ENCODE measurements at regions not wholly inside any gene's neighbourhood (a gene's known extent, or its start where the extent isn't known, plus 50 kb on each side); places are given as distances from the start of the nearest gene placed in this dataset.
"Not testable (repeated sequence)": the region's sequence is repeated elsewhere in the genome, so short reads cannot be mapped to it uniquely, and the experiment has no call there.

DNA sequence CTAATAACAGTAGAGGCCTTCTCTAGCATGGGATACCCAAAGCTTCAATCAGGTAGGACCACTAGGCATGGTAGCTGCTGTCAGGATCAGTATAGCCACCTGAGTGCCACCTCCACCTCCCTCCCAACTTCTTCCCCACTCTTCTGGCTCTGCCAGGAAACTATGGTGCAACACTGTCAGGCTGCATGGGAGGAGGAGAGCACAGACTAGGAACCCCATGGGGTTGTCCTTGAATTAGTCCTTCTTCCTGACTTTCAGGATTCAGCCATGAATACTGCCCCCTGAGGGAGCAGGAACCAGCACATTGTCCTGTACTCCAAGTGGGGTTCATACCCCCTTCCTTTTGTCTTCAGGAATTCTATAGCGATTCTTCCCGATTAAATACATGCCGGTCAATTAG, 340.8 kb upstream of the ONECUT1 start:
- no peak for DNase-seq (ENCODE audit: low read depth)
- H3K4me3 ChIP-seq (ENCODE audit: low read depth, low read length): no peak overlapping the region
- no peak for TF ChIP-seq CTCF (IDR thresholded peaks at IDR 0.05; ENCODE audit: low read depth, low read length, missing control alignments)

- no peak overlapping the region for H3K4me3 ChIP-seq (ENCODE audit: low read depth, low read length)
- TF ChIP-seq CTCF (IDR thresholded peaks at IDR 0.05; ENCODE audit: low read depth, low read length, missing control alignments): no peak
- no peak for DNase-seq (ENCODE audit: low read depth)
These were observed 339.2 kb upstream of the ONECUT1 start for GRCh38 chr15:53129121-53129904.

GRCh38 chr15:53128652-53129051, 338.5 kb upstream of the ONECUT1 start:
- no peak for DNase-seq (ENCODE audit: low read depth)
- no peak for TF ChIP-seq CTCF (IDR thresholded peaks at IDR 0.05; ENCODE audit: low read depth, low read length, missing control alignments)
- no peak overlapping the region for H3K4me3 ChIP-seq (ENCODE audit: low read depth, low read length)

- H3K4me3 ChIP-seq (ENCODE audit: low read depth, low read length): no peak overlapping the region
- DNase-seq (ENCODE audit: low read depth): no peak
- no peak for TF ChIP-seq CTCF (IDR thresholded peaks at IDR 0.05; ENCODE audit: low read depth, low read length, missing control alignments)
These were observed 336.0 kb upstream of the ONECUT1 start for GRCh38 chr15:53126144-53126543.

DNA sequence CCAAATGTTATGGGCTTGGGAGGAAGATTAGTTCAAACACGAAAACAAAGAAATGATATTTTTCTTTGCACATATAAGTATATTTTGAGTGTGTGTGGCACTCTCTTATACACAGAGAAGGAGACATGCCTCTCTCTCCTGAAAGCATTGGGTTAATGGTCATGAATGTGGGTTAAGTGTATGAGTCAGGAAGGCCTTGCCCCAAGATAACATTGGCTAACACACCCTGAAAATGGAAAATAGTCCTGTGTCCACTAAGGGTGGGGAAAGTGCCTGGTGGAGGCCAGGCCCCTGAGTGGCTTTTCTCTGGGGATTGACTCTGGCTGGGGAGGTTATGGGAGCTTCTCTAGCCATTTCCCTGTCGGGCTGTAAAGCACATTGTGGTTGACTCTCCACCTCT, 332.7 kb upstream of the ONECUT1 start:
- no peak for TF ChIP-seq CTCF (IDR thresholded peaks at IDR 0.05; ENCODE audit: low read depth, low read length, missing control alignments)
- no peak overlapping the region for H3K4me3 ChIP-seq (ENCODE audit: low read depth, low read length)
- DNase-seq (ENCODE audit: low read depth): no peak

DNA sequence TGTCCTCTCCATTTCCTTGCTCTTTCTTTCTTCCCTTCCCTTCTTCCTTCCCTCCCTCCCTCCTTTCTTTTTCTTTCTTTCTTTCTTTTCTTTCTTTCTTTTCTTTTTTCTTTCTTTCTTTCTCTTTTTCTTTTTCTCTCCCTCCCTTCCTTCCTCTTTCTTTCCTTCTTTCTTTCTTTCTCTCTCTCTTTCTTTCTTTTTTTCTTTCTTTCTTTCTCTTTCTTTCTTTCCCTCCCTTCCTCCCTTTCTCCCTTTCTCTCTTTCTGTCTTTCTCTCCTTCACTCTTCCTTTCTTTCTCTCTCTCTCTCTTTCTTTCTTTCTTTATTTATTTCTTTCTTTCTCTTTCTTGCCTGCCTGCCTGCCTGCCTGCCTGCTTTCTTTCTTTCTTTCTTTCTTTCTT, 326.8 kb upstream of the ONECUT1 start:
- H3K4me3 ChIP-seq (ENCODE audit: low read depth, low read length): not testable (repeated sequence)

GRCh38 chr15:53116169-53116568, 326.0 kb upstream of the ONECUT1 start:
- no peak for TF ChIP-seq CTCF (IDR thresholded peaks at IDR 0.05; ENCODE audit: low read depth, low read length, missing control alignments)
- H3K4me3 ChIP-seq (ENCODE audit: low read depth, low read length): no peak overlapping the region
- no peak for DNase-seq (ENCODE audit: low read depth)

More for the DNA sequence above, 326.8 kb upstream of the ONECUT1 start:
- not testable (repeated sequence) for DNase-seq (ENCODE audit: low read depth)

Measured in GM12864 (cell line).